Thoracic aorta (tissue), 2 donors: ENCODE measurements at regions not wholly inside any gene's neighbourhood (a gene's known extent, or its start where the extent isn't known, plus 50 kb on each side); places are given as distances from the start of the nearest gene placed in this dataset.

Source experiments
- ATAC-seq: fragments of 150-250 bp; one replicate; pipeline ENCODE4 v1.8.0; 2017; ENCODE audit warnings: low read depth; ENCODE audit not compliant: insufficient number of reproducible peaks, low FRiP score
- DNase-seq: peaks from one replicate; pipeline ENCODE4 v3.0.0-alpha.2; 2020; ENCODE audit warnings: low spot score
- H3K27ac ChIP-seq, 2 donors: fragments of 200-600 bp; sonication (generic); 1 replicate in 1 of 2; 2 replicates in 1 of 2; pipeline ENCODE4 v1.5.1; 2016; ENCODE audit warnings: mild to moderate bottlenecking in 2 of 2, moderate library complexity in 2 of 2
- H3K27me3 ChIP-seq: fragments of 200-600 bp; sonication (generic); replicated peaks from 2 replicates; pipeline ENCODE4 v1.6.0; 2016; ENCODE audit warnings: mild to moderate bottlenecking; ENCODE audit not compliant: insufficient read depth
- H3K36me3 ChIP-seq: fragments of 200-600 bp; sonication (generic); one replicate; pipeline ENCODE4 v1.5.1; 2016
- H3K4me1 ChIP-seq, 2 donors: fragments of 200-600 bp; sonication (generic); 1 replicate in 1 of 2; 2 replicates in 1 of 2; pipeline versions ENCODE4 v1.5.1 to v1.6.0; 2016; ENCODE audit warnings: low read depth in 2 of 2, mild to moderate bottlenecking in 1 of 2; ENCODE audit not compliant: control insufficient read depth in 1 of 2
- H3K4me3 ChIP-seq: fragments of 200-600 bp; sonication (generic); 2 replicates; pipeline ENCODE4 v1.5.1; 2016; ENCODE audit warnings: mild to moderate bottlenecking
- H3K9me3 ChIP-seq: fragments of 200-600 bp; sonication (generic); 2 replicates; pipeline ENCODE4 v1.5.1; 2016
- CTCF ChIP-seq: fragments of 200-600 bp; sonication (generic); IDR thresholded peaks from one replicate; pipeline ENCODE4 v1.5.1; 2019; ENCODE audit warnings: antibody characterized with exemption

- Histone ChIP-seq H3K36me3 (no peaks in the 10 kb centered on the region), H3K4me3 (no peak overlapping the region), H3K27ac (no peak overlapping the region), H3K9me3 (no peaks in the 10 kb centered on the region), H3K27me3 (no peaks in the 10 kb centered on the region), H3K4me1 (no peaks in the 10 kb centered on the region)
- TF ChIP-seq CTCF = no peak
- no peak for DNase-seq
- no peak for ATAC-seq
Measured at GRCh38 chr3:147838652-147839051, 429.5 kb downstream of the ZIC1 start.

- H3K27ac ChIP-seq = no peak overlapping the region
- no peaks in the 10 kb centered on the region for H3K36me3 ChIP-seq
- no peaks in the 10 kb centered on the region for H3K27me3 ChIP-seq
- TF ChIP-seq CTCF = no peak
- H3K4me1 ChIP-seq = no peaks in the 10 kb centered on the region
- no peak for ATAC-seq
- no peak for DNase-seq
- H3K9me3 ChIP-seq = no peaks in the 10 kb centered on the region
- no peak overlapping the region for H3K4me3 ChIP-seq
Measured at GRCh38 chr3:147843331-147843730, 434.2 kb downstream of the ZIC1 start.

- no peaks in the 10 kb centered on the region for H3K9me3 ChIP-seq
- TF ChIP-seq CTCF = no peak
- H3K4me3 ChIP-seq = no peak overlapping the region
- H3K27ac ChIP-seq = no peak overlapping the region
- no peak for ATAC-seq
- no peaks in the 10 kb centered on the region for H3K27me3 ChIP-seq
- no peak for DNase-seq
- no peaks in the 10 kb centered on the region for H3K36me3 ChIP-seq
- H3K4me1 ChIP-seq = no peaks in the 10 kb centered on the region
Measured at GRCh38 chr3:147846293-147846692, 437.1 kb downstream of the ZIC1 start.

GRCh38 chr3:147846854-147847478 lies 437.8 kb downstream of the ZIC1 start:
- DNase-seq (no peak), ATAC-seq (no peak)
- H3K36me3 ChIP-seq = no peaks in the 10 kb centered on the region
- H3K27me3 ChIP-seq = no peaks in the 10 kb centered on the region
- no peaks in the 10 kb centered on the region for H3K9me3 ChIP-seq
- no peak for TF ChIP-seq CTCF
- no peak overlapping the region for H3K4me3 ChIP-seq
- no peak overlapping the region for H3K27ac ChIP-seq
- H3K4me1 ChIP-seq = no peaks in the 10 kb centered on the region

- Histone ChIP-seq H3K9me3 (no peaks in the 10 kb centered on the region), H3K4me1 (no peaks in the 10 kb centered on the region), H3K27me3 (no peaks in the 10 kb centered on the region), H3K36me3 (no peaks in the 10 kb centered on the region), H3K4me3 (no peak overlapping the region), H3K27ac (no peak overlapping the region)
- ATAC-seq (no peak), DNase-seq (no peak)
- no peak for TF ChIP-seq CTCF
Measured at GRCh38 chr3:147851062-147851461, 441.9 kb downstream of the ZIC1 start.
